Liver (tissue), 3 donors: ENCODE measurements at regions not wholly inside any gene's neighbourhood (a gene's known extent, or its start where the extent isn't known, plus 50 kb on each side); places are given as distances from the start of the nearest gene placed in this dataset.

Experiments used
- EGR1 ChIP-seq, 2 donors: IDR thresholded peaks; 2 replicates each; pipeline ENCODE4 v1.6.1; 2016 to 2018; ENCODE audit warnings: antibody characterized with exemption in 2 of 2, low read depth in 2 of 2
- FOXA1 ChIP-seq: IDR thresholded peaks from 2 replicates; pipeline ENCODE4 v1.6.1; 2016; ENCODE audit warnings: antibody characterized with exemption
- GABPA ChIP-seq, 2 donors: IDR thresholded peaks in 1 of 2; conservative IDR thresholded peaks in 1 of 2; 2 replicates each; pipeline ENCODE4 v1.6.1; 2016; ENCODE audit warnings: antibody characterized with exemption in 2 of 2, mild to moderate bottlenecking in 1 of 2, moderate library complexity in 1 of 2
- HNF4G ChIP-seq: IDR thresholded peaks from 2 replicates; pipeline ENCODE4 v1.6.1; 2016; ENCODE audit warnings: antibody characterized with exemption
- JUND ChIP-seq, 2 donors: IDR thresholded peaks; 2 replicates each; pipeline ENCODE4 v1.6.1; 2016; ENCODE audit warnings: antibody characterized with exemption in 2 of 2
- RAD21 ChIP-seq, 2 donors: IDR thresholded peaks; 2 replicates each; pipeline ENCODE4 v1.6.1; 2016; ENCODE audit warnings: antibody characterized with exemption in 2 of 2, mild to moderate bottlenecking in 2 of 2
- RXRA ChIP-seq, 2 donors: IDR thresholded peaks; 2 replicates each; pipeline ENCODE4 v1.6.1; 2017 to 2018; ENCODE audit warnings: antibody characterized with exemption in 2 of 2, mild to moderate bottlenecking in 1 of 2
- TAF1 ChIP-seq: conservative IDR thresholded peaks from 2 replicates; pipeline ENCODE4 v1.6.1; 2016; ENCODE audit warnings: antibody characterized with exemption, mild to moderate bottlenecking
- YY1 ChIP-seq: IDR thresholded peaks from 2 replicates; pipeline ENCODE4 v1.6.1; 2016; ENCODE audit warnings: antibody characterized with exemption, mild to moderate bottlenecking
- TF ChIP-seq, protein P1 (sequence below): fragments of 150-350 bp; IDR thresholded peaks from 2 replicates; pipeline ENCODE4 v1.5.1; 2017; ENCODE audit warnings: improper control_type of control experiment, low read depth, low read length; ENCODE audit not compliant: missing input control
- TF ChIP-seq, protein P2 (sequence below): IDR thresholded peaks from 2 replicates; pipeline ENCODE4 v1.6.1; 2016; ENCODE audit warnings: antibody characterized with exemption
- donor health status: healthy.
- donor health status: healthy.

DNA sequence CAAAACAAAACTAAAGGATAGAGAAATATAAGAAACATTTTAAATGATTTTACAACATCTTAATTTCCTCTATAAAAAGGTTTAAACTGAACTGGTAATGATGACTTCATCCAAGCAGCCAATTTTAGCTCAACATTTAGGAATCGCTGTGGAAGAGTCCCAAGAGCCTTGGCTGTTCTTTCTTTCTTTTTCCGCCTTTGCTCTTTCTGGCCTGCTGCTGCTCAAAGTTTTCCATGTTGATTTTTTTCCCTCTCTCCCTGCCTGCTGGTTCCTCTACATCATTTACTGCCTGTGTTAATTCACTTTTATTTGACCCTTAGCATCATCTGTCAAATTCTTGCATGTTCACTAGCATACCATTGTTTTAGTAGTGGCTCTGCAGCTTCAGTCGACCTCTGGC is 146.9 kb downstream of the EVX1 start:
- TF ChIP-seq RAD21 (IDR thresholded peaks at IDR 0.05) (no peak), HNF4G (no peak), FOXA1 (no peak), GABPA (IDR thresholded peaks at IDR 0.05 in 1 of 2, conservative IDR thresholded peaks at IDR 0.05 in 1 of 2) (no peak), JUND (IDR thresholded peaks at IDR 0.05) (no peak), YY1 (no peak), TAF1 (no peak), EGR1 (IDR thresholded peaks at IDR 0.05; ENCODE audit: low read depth in 2 of 2) (no peak), RXRA (IDR thresholded peaks at IDR 0.05) (no peak)
- TF ChIP-seq, protein P1, sequence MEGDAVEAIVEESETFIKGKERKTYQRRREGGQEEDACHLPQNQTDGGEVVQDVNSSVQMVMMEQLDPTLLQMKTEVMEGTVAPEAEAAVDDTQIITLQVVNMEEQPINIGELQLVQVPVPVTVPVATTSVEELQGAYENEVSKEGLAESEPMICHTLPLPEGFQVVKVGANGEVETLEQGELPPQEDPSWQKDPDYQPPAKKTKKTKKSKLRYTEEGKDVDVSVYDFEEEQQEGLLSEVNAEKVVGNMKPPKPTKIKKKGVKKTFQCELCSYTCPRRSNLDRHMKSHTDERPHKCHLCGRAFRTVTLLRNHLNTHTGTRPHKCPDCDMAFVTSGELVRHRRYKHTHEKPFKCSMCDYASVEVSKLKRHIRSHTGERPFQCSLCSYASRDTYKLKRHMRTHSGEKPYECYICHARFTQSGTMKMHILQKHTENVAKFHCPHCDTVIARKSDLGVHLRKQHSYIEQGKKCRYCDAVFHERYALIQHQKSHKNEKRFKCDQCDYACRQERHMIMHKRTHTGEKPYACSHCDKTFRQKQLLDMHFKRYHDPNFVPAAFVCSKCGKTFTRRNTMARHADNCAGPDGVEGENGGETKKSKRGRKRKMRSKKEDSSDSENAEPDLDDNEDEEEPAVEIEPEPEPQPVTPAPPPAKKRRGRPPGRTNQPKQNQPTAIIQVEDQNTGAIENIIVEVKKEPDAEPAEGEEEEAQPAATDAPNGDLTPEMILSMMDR: no peak
- TF ChIP-seq, protein P2, sequence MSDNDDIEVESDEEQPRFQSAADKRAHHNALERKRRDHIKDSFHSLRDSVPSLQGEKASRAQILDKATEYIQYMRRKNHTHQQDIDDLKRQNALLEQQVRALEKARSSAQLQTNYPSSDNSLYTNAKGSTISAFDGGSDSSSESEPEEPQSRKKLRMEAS: no peak
